K562 (cell line): ENCODE measurements at regions not wholly inside any gene's neighbourhood (a gene's known extent, or its start where the extent isn't known, plus 50 kb on each side); places are given as distances from the start of the nearest gene placed in this dataset.

Experiments used
- ATAC-seq: fragments of 200-7000 bp; cut with Tn5 transposase; 3 replicates; pipeline ENCODE4 v1.9.1; 2020; ENCODE audit warnings: moderate library complexity
- BruUV-seq: library from RNA; stranded (reverse); fragments of 400-500 nt; replicated peaks from 2 replicates; lab custom pipeline; 2021; lab: Mats Ljungman, UMichigan
- CTCF ChIA-PET: fragments of 300-600 bp; formaldehyde crosslinking; extraction: SDS; loops from one replicate; lab custom pipeline; 2021; ENCODE audit warnings: low intra/inter-chr PET ratio; lab: Yijun Ruan, JAX
- POLR2A ChIA-PET: fragments of 300-600, 350-650 bp; sonication (Branson Sonifier 250); formaldehyde crosslinking; extraction: SDS; loops from one replicate; lab custom pipeline; 2021; ENCODE audit warnings: antibody characterized with exemption, inconsistent platforms; lab: Yijun Ruan, JAX
- DNase-seq, 4 experiments: peaks; one replicate each; pipeline versions ENCODE4 v3.0.0 to v3.0.0-alpha.2; 2011 to 2018; ENCODE audit warnings: low spot score in 3 of 4, mixed read lengths in 3 of 4; ENCODE audit errors: extremely low read depth in 1 of 4
- FAIRE-seq: peaks from 2 replicates; lab custom pipeline; 2011; peaks lifted over from hg19 to GRCh38; lab: Jason Lieb, UNC
- H2AFZ ChIP-seq: 2 replicates; pipeline ENCODE4 v1.6.0; 2011; ENCODE audit warnings: low read depth, low read length, control low read depth, inconsistent platforms
- H3K27ac ChIP-seq: fragments of 200-600 bp; 3 replicates; pipeline ENCODE4 v1.8.0; 2011; ENCODE audit warnings: low read depth, mild to moderate bottlenecking, control low read depth, inconsistent platforms, low read length, moderate library complexity, mixed read lengths; ENCODE audit errors: extremely low read depth
- H3K27me3 ChIP-seq, 2 experiments: fragments of 300-600 bp in 1 of 2; 2 replicates in 1 of 2; 3 replicates in 1 of 2; pipeline versions ENCODE4 v1.6.0 to v1.8.0; 2011; ENCODE audit warnings: inconsistent platforms in 2 of 2, low read length in 2 of 2, mild to moderate bottlenecking in 1 of 2, mixed read lengths in 1 of 2, moderate library complexity in 1 of 2; ENCODE audit not compliant: control insufficient read depth in 2 of 2, insufficient read depth in 2 of 2
- H3K36me3 ChIP-seq: fragments of 300-600 bp; 3 replicates; pipeline ENCODE4 v1.8.0; 2011; ENCODE audit warnings: mild to moderate bottlenecking, low read length, inconsistent platforms; ENCODE audit not compliant: control insufficient read depth, insufficient read depth
- H3K4me1 ChIP-seq, 2 experiments: fragments of 200-600 bp in 1 of 2; replicated peaks in 1 of 2; 2 replicates in 1 of 2; 3 replicates in 1 of 2; pipeline versions ENCODE4 v1.5.1 to v1.8.0; 2011; ENCODE audit warnings: inconsistent platforms in 2 of 2, low read length in 2 of 2, mild to moderate bottlenecking in 1 of 2, mixed read lengths in 1 of 2, moderate library complexity in 1 of 2; ENCODE audit not compliant: control insufficient read depth in 2 of 2, insufficient read depth in 2 of 2
- H3K4me2 ChIP-seq: 2 replicates; pipeline ENCODE4 v1.6.1; 2011; ENCODE audit warnings: low read length, control low read depth, inconsistent platforms, mixed read lengths; ENCODE audit not compliant: insufficient read depth
- H3K4me3 ChIP-seq: fragments of 200-600 bp; sonication (generic), shearing (Covaris generic); 2 replicates; pipeline ENCODE4 v1.5.1; 2016; ENCODE audit warnings: control low read depth, inconsistent platforms
- H3K79me2 ChIP-seq: fragments of 200-600 bp; 3 replicates; pipeline ENCODE4 v1.8.0; 2011; ENCODE audit warnings: low read length, inconsistent platforms; ENCODE audit not compliant: control insufficient read depth, insufficient read depth
- H3K9ac ChIP-seq, 2 experiments: 2 replicates each; pipeline versions ENCODE4 v1.6.0 to v1.6.1; 2011; ENCODE audit warnings: low read depth in 2 of 2, low read length in 2 of 2, control low read depth in 1 of 2, inconsistent platforms in 1 of 2, mild to moderate bottlenecking in 1 of 2, mixed read lengths in 1 of 2; ENCODE audit not compliant: insufficient read depth in 1 of 2
- H3K9me1 ChIP-seq: one replicate; pipeline ENCODE4 v1.6.0; 2011; ENCODE audit warnings: inconsistent platforms, mild to moderate bottlenecking, low read length, moderate library complexity; ENCODE audit not compliant: control insufficient read depth, insufficient read depth
- H3K9me3 ChIP-seq: replicated peaks from 2 replicates; pipeline ENCODE4 v1.5.1; 2011; ENCODE audit warnings: low read depth, low read length, inconsistent platforms; ENCODE audit not compliant: control insufficient read depth, insufficient read depth
- H4K20me1 ChIP-seq: replicated peaks from 2 replicates; pipeline ENCODE4 v1.6.1; 2011; ENCODE audit warnings: low read length, inconsistent platforms, mixed read lengths; ENCODE audit not compliant: control insufficient read depth, insufficient read depth
- BCOR ChIP-seq: fragments of 450-650 bp; IDR thresholded peaks from 2 replicates; pipeline ENCODE4 v1.6.1; 2016
- RBM25 ChIP-seq: fragments of 200-400 bp; formaldehyde crosslinking; IDR thresholded peaks from 2 replicates; pipeline ENCODE4 v1.6.1; 2018; ENCODE audit warnings: low read length, low read depth, moderate library complexity; ENCODE audit not compliant: severe bottlenecking
- XRCC5 ChIP-seq: fragments of 200-400 bp; formaldehyde crosslinking; IDR thresholded peaks from 2 replicates; pipeline ENCODE4 v1.6.1; 2017; ENCODE audit warnings: low read depth, mild to moderate bottlenecking, low read length
- ZNF23 ChIP-seq: fragments of 250-450 bp; sonication (Bioruptor Pico); IDR thresholded peaks from 2 replicates; pipeline ENCODE4 v1.4.0; 2020; ENCODE audit warnings: mild to moderate bottlenecking
- ZSCAN29 ChIP-seq: fragments of 450-650 bp; IDR thresholded peaks from 2 replicates; pipeline ENCODE4 v1.6.1; 2017
- WGBS: fragments of 100-300 bp; shearing (Covaris generic); methylation state at CpG from one replicate; pipeline ENCODE4 v1.1.6; 2016; ENCODE audit warnings: low coverage, mixed read lengths; ENCODE audit not compliant: insufficient coverage; ENCODE audit errors: missing lambda C conversion rate; 5-methylcytosine and 5-hydroxymethylcytosine counted together
- in situ Hi-C: fragments of 300-500 bp; cut with MboI; formaldehyde crosslinking; loops from 4 replicates; pipeline ENCODE4 v1.15.0; 2018; ENCODE audit warnings: inconsistent platforms, mixed read lengths
- intact Hi-C: fragments of 100-400 bp; cut with micrococcal nuclease; formaldehyde crosslinking; loops from 2 replicates; pipeline ENCODE4 v1.14.2; 2022
- TF ChIP-seq, protein P1 (sequence below): fragments of 450-650 bp; conservative IDR thresholded peaks from 2 replicates; pipeline ENCODE4 v1.6.1; 2016; ENCODE audit warnings: missing genetic modification characterization, low read depth, mild to moderate bottlenecking, control low read depth, missing compliant biosample characterization
- TF ChIP-seq, protein P2 (sequence below): fragments of 250-450 bp; sonication (Bioruptor Pico); IDR thresholded peaks from 2 replicates; pipeline ENCODE4 v1.4.0; 2020; ENCODE audit warnings: mild to moderate bottlenecking, moderate library complexity
- TF ChIP-seq, protein P3 (sequence below): fragments of 450-650 bp; IDR thresholded peaks from 2 replicates; pipeline ENCODE4 v1.6.1; 2016; ENCODE audit warnings: mild to moderate bottlenecking
- TF ChIP-seq, protein P4 (sequence below): sonication (generic); formaldehyde crosslinking; IDR thresholded peaks from 2 replicates; pipeline ENCODE4 v1.8.0; 2022; ENCODE audit warnings: mild to moderate bottlenecking, missing genetic modification reagents, borderline replicate concordance
- TF ChIP-seq, protein P5 (sequence below): sonication (generic); formaldehyde crosslinking; IDR thresholded peaks from 2 replicates; pipeline ENCODE4 v1.9.0; 2022; ENCODE audit warnings: mild to moderate bottlenecking, missing genetic modification reagents
- TF ChIP-seq, protein P6 (sequence below): fragments of 250-450 bp; sonication (Bioruptor Pico); IDR thresholded peaks from 2 replicates; pipeline ENCODE4 v1.8.0; 2021; ENCODE audit warnings: moderate library complexity, mild to moderate bottlenecking, inconsistent platforms

DNA sequence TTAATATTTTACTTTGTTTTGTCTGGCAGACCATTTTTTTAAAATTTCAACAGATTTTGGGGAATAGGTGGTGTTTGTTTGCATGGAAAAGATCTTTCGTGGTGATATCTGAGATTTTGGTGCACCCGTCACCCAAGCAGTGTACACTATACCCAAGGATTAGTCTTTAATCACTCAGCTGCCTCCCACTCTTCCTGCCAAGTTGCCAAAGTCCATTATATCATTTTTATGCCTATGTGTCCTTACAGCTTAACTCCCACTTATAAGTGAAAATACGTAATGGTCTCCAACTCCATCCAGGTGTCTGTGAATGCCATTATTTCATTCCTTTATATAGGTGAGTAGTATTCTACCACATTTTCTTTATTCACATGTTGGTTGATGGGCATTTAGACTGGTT is 281.7 kb upstream of the GK2 start:
- Histone ChIP-seq H3K4me3 (no peak overlapping the region), H3K27me3 (no peaks in the 10 kb centered on the region), H2AFZ (no peak overlapping the region), H3K36me3 (no peaks in the 10 kb centered on the region), H3K4me2 (no peak overlapping the region), H3K9ac (no peak overlapping the region), H3K27ac (no peak overlapping the region), H3K4me1 (no peaks in the 10 kb centered on the region), H3K79me2 (no peaks in the 10 kb centered on the region), H4K20me1 (no peaks in the 10 kb centered on the region), H3K9me3 (no peaks in the 10 kb centered on the region), H3K9me1 (no peaks in the 10 kb centered on the region)
- POLR2A ChIA-PET, result no interaction called here
- DNase-seq (no peak), ATAC-seq (no peak), FAIRE-seq (no peak)
- WGBS, result 48% methylated on average over 3 of the region's 3 CpGs
- in situ Hi-C loops, result no loop called here
- intact Hi-C loops, result no loop called here
- CTCF ChIA-PET, result no interaction called here
- BruUV-seq, result no TSS peak
- TF ChIP-seq RBM25 (no peak), ZSCAN29 (no peak), XRCC5 (no peak), BCOR (no peak), ZNF23 (no peak)
- TF ChIP-seq, protein P1, sequence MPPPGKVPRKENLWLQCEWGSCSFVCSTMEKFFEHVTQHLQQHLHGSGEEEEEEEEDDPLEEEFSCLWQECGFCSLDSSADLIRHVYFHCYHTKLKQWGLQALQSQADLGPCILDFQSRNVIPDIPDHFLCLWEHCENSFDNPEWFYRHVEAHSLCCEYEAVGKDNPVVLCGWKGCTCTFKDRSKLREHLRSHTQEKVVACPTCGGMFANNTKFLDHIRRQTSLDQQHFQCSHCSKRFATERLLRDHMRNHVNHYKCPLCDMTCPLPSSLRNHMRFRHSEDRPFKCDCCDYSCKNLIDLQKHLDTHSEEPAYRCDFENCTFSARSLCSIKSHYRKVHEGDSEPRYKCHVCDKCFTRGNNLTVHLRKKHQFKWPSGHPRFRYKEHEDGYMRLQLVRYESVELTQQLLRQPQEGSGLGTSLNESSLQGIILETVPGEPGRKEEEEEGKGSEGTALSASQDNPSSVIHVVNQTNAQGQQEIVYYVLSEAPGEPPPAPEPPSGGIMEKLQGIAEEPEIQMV (tag), result no peak
- TF ChIP-seq, protein P2, sequence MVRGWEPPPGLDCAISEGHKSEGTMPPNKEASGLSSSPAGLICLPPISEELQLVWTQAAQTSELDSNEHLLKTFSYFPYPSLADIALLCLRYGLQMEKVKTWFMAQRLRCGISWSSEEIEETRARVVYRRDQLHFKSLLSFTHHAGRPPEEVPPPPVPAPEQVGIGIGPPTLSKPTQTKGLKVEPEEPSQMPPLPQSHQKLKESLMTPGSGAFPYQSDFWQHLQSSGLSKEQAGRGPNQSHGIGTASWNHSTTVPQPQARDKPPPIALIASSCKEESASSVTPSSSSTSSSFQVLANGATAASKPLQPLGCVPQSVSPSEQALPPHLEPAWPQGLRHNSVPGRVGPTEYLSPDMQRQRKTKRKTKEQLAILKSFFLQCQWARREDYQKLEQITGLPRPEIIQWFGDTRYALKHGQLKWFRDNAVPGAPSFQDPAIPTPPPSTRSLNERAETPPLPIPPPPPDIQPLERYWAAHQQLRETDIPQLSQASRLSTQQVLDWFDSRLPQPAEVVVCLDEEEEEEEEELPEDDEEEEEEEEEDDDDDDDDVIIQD (CRISPR knock-in tag), result no peak
- TF ChIP-seq, protein P3, sequence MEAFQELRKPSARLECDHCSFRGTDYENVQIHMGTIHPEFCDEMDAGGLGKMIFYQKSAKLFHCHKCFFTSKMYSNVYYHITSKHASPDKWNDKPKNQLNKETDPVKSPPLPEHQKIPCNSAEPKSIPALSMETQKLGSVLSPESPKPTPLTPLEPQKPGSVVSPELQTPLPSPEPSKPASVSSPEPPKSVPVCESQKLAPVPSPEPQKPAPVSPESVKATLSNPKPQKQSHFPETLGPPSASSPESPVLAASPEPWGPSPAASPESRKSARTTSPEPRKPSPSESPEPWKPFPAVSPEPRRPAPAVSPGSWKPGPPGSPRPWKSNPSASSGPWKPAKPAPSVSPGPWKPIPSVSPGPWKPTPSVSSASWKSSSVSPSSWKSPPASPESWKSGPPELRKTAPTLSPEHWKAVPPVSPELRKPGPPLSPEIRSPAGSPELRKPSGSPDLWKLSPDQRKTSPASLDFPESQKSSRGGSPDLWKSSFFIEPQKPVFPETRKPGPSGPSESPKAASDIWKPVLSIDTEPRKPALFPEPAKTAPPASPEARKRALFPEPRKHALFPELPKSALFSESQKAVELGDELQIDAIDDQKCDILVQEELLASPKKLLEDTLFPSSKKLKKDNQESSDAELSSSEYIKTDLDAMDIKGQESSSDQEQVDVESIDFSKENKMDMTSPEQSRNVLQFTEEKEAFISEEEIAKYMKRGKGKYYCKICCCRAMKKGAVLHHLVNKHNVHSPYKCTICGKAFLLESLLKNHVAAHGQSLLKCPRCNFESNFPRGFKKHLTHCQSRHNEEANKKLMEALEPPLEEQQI, result no peak
- TF ChIP-seq, protein P4, sequence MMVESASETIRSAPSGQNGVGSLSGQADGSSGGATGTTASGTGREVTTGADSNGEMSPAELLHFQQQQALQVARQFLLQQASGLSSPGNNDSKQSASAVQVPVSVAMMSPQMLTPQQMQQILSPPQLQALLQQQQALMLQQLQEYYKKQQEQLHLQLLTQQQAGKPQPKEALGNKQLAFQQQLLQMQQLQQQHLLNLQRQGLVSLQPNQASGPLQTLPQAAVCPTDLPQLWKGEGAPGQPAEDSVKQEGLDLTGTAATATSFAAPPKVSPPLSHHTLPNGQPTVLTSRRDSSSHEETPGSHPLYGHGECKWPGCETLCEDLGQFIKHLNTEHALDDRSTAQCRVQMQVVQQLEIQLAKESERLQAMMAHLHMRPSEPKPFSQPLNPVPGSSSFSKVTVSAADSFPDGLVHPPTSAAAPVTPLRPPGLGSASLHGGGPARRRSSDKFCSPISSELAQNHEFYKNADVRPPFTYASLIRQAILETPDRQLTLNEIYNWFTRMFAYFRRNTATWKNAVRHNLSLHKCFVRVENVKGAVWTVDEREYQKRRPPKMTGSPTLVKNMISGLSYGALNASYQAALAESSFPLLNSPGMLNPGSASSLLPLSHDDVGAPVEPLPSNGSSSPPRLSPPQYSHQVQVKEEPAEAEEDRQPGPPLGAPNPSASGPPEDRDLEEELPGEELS (CRISPR knock-in tag), result no peak
- TF ChIP-seq, protein P5, sequence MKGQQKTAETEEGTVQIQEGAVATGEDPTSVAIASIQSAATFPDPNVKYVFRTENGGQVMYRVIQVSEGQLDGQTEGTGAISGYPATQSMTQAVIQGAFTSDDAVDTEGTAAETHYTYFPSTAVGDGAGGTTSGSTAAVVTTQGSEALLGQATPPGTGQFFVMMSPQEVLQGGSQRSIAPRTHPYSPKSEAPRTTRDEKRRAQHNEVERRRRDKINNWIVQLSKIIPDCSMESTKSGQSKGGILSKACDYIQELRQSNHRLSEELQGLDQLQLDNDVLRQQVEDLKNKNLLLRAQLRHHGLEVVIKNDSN, result no peak
- TF ChIP-seq, protein P6, sequence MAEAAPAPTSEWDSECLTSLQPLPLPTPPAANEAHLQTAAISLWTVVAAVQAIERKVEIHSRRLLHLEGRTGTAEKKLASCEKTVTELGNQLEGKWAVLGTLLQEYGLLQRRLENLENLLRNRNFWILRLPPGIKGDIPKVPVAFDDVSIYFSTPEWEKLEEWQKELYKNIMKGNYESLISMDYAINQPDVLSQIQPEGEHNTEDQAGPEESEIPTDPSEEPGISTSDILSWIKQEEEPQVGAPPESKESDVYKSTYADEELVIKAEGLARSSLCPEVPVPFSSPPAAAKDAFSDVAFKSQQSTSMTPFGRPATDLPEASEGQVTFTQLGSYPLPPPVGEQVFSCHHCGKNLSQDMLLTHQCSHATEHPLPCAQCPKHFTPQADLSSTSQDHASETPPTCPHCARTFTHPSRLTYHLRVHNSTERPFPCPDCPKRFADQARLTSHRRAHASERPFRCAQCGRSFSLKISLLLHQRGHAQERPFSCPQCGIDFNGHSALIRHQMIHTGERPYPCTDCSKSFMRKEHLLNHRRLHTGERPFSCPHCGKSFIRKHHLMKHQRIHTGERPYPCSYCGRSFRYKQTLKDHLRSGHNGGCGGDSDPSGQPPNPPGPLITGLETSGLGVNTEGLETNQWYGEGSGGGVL (CRISPR knock-in tag), result no peak
